ENCODE measurements at regions not wholly inside any gene's neighbourhood (a gene's known extent, or its start where the extent isn't known, plus 50 kb on each side); places are given as distances from the start of the nearest gene placed in this dataset.
A peak's percentile ranks its signal among the peaks of the same experiment; 100 is the strongest.

DNA sequence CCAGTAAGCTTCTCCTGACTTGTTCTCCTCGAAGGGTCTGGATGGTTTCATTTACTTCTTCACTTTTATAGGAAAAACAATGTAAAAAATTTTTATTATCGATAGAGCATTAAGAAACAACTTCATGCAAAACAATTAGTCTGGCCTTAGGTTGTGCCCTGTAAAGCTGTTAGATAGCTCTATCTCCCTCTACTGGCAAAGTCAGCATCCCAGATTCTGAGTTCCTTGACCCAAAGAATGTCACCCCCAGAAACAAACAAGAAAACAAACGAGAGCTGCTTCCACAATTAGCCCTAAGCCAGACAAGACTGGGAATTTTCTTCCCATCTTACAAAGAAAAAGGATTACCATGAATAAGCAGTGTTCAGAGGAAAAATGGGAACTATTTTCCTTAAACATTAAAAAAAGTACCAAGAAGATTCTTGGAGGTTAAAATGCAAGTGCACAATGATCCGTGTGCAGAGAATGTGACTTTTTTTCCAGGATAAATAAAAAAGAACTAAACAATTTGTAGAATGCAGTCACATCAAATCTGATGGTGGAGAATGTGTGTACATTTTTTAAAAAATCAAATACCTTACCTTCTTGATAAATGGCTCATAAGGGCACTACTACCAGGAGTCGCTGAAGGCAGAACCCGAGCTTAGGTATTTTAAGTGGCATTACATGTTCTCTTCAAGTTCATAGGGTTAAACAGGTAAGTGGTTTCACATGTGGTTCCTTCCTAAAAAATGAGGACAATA, 293.2 kb downstream of the FBXO8 start:
- TF ChIP-seq, protein P1, sequence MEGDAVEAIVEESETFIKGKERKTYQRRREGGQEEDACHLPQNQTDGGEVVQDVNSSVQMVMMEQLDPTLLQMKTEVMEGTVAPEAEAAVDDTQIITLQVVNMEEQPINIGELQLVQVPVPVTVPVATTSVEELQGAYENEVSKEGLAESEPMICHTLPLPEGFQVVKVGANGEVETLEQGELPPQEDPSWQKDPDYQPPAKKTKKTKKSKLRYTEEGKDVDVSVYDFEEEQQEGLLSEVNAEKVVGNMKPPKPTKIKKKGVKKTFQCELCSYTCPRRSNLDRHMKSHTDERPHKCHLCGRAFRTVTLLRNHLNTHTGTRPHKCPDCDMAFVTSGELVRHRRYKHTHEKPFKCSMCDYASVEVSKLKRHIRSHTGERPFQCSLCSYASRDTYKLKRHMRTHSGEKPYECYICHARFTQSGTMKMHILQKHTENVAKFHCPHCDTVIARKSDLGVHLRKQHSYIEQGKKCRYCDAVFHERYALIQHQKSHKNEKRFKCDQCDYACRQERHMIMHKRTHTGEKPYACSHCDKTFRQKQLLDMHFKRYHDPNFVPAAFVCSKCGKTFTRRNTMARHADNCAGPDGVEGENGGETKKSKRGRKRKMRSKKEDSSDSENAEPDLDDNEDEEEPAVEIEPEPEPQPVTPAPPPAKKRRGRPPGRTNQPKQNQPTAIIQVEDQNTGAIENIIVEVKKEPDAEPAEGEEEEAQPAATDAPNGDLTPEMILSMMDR (IDR thresholded peaks at IDR 0.05): peak; percentile 10 to 23
- TF ChIP-seq POLR2AphosphoS5 (IDR thresholded peaks at IDR 0.05): no peak
